Neural progenitor cell (in vitro differentiated cells): ENCODE measurements at regions not wholly inside any gene's neighbourhood (a gene's known extent, or its start where the extent isn't known, plus 50 kb on each side); places are given as distances from the start of the nearest gene placed in this dataset. TPM values are rescaled to one million over a fixed set of nuclear protein-coding genes. Genes with fewer than 3 reads are reported as not detected.

Source experiments
- small RNA-seq: library from RNA; depleted of rRNA; stranded (forward); fragments of <200 nt; gene quantifications from one replicate; pipeline ENCODE3, GENCODE V24; 2015

Small RNA genes lying in the stretch of these regions (small RNA-seq; reads per million reads assigned to genes)
- gene Z99497.1, result not detected
